IPS-15b (cell line): ENCODE measurements at regions not wholly inside any gene's neighbourhood (a gene's known extent, or its start where the extent isn't known, plus 50 kb on each side); places are given as distances from the start of the nearest gene placed in this dataset.

Experiments
- H3K27me3 ChIP-seq: one replicate; pipeline ENCODE4 v1.6.1; 2013; ENCODE audit warnings: low read length; ENCODE audit not compliant: control insufficient read depth, insufficient read depth
- H3K36me3 ChIP-seq: one replicate; pipeline ENCODE4 v1.6.1; 2013; ENCODE audit warnings: low read length; ENCODE audit not compliant: control insufficient read depth, insufficient read depth
- H3K4me1 ChIP-seq: one replicate; pipeline ENCODE4 v1.6.1; 2013; ENCODE audit warnings: mild to moderate bottlenecking, low read length; ENCODE audit not compliant: control insufficient read depth, insufficient read depth
- H3K4me3 ChIP-seq: one replicate; pipeline ENCODE4 v1.5.1; 2013; ENCODE audit warnings: low read depth, low read length
- H3K9ac ChIP-seq: one replicate; pipeline ENCODE4 v1.6.1; 2013; ENCODE audit warnings: low read depth, mild to moderate bottlenecking, low read length
- H3K9me3 ChIP-seq: one replicate; pipeline ENCODE4 v1.6.1; 2013; ENCODE audit warnings: mild to moderate bottlenecking, low read length; ENCODE audit not compliant: control insufficient read depth, insufficient read depth

DNA sequence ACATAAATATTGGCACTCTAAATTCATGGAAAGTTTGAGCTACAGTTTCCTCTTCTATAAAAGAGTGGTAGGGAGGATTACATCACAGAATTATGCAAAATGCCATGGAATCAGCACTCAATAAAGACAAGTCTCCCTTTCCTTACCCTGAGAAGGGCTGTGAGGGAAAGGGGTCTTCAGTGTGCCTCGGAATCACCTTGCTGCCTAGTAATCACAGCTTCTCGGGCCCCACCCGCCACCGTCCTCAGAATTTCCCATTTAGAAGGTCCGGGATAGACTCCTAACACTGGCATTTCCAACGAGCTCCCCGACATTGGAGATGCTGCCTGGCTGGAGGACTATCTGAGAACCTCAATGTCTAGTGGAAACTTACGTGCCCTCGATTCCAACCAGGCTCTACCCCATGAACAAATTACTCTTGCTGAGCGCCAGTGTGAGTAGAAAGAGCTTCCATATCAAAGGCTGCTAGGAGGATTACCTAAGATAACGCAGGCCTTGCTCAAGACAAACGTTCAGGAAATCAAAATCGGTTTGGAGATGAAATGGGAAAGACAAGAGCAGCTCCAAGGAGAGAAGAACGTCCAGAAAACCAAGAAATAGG, 92.1 kb upstream of the CHD2 start:
- Histone ChIP-seq H3K9me3 (no peaks in the 10 kb centered on the region), H3K9ac (peak overlapping the region; percentile 17), H3K36me3 (no peaks in the 10 kb centered on the region), H3K4me1 (peaks cover 22% of the 10 kb centered on the region), H3K27me3 (no peaks in the 10 kb centered on the region), H3K4me3 (peak overlapping the region; percentile 56)

GRCh38 chr15:92808598-92809063, 91.5 kb upstream of the CHD2 start:
- peak overlapping the region; percentile 56 for H3K4me3 ChIP-seq
- peaks cover 22% of the 10 kb centered on the region for H3K4me1 ChIP-seq
- no peak overlapping the region for H3K9ac ChIP-seq
- H3K9me3 ChIP-seq: no peaks in the 10 kb centered on the region
- no peaks in the 10 kb centered on the region for H3K36me3 ChIP-seq
- no peaks in the 10 kb centered on the region for H3K27me3 ChIP-seq

DNA sequence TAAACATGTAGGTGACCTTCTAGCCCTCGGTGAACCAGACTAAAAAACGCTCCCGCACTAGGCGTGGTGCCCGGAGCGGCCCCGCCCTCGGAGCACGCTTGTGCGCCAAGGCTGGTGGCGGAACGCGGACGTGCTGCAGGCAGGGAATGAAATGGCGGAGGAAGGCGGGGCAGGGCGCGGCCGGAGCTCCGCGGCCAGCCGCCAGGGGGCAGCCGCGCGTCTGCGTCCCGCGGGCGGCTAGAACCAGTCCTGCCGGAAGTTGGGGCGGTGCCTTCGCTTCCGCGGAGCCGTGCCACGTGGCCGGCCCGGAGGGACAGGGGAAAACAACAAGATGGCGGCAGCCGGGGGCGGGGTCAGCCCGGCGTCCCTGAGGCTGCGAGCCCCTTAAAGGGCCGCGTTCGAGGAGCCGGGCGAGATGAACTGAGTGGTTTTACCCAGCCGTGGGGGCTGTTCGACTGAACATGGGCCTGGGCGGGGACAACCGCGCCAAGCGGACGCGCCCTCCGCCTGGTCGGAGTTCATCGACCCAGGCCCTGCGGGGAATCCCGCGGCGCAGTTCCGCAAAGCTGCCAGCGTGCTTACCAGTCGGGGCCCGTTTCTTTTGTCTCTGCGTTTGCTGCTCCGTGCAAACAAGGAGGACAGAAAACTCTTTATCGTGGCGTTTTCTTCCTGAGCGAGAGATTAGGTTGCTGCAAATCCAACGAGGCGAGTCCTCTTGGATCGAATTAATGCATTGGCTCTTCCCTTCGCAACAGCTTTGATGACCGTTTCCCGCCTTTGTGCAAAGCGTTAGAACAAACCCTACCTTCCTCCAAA, 90.9 kb upstream of the CHD2 start:
- H3K4me1 ChIP-seq: peaks cover 22% of the 10 kb centered on the region
- no peaks in the 10 kb centered on the region for H3K27me3 ChIP-seq
- peak overlapping the region; percentile 88 for H3K4me3 ChIP-seq
- peak overlapping the region; percentile 98 for H3K9ac ChIP-seq
- no peaks in the 10 kb centered on the region for H3K36me3 ChIP-seq
- no peaks in the 10 kb centered on the region for H3K9me3 ChIP-seq

DNA sequence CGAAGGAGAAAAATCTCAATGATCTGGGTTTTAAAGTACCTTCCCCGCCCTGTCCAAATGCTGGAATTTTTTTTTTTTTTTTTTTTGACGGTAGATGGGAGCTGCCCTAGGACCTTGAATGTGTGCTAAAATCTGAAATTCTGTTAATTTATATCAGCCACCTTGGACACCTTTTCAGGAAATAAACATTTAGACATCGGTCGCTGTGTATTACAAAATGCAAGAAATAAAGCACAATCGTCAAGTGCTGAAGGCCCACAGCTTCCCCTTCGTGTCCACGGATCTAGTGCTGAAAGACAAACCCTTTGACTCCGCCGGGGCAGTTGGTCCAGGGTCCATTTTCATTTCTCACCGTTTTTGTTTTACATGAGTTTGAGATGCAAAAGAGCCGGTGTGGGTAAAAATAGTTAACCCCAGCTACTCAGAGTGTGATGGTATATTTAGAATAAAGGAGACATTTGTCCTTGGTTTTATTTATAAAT, 90.2 kb upstream of the CHD2 start:
- H3K4me1 ChIP-seq: peaks cover 22% of the 10 kb centered on the region
- H3K27me3 ChIP-seq: no peaks in the 10 kb centered on the region
- peak overlapping the region; percentile 88 for H3K4me3 ChIP-seq
- no peaks in the 10 kb centered on the region for H3K36me3 ChIP-seq
- H3K9ac ChIP-seq: peak overlapping the region; percentile 98
- H3K9me3 ChIP-seq: no peaks in the 10 kb centered on the region

- Histone ChIP-seq H3K4me1 (peaks cover 22% of the 10 kb centered on the region), H3K4me3 (peak overlapping the region; percentile 88), H3K9ac (peak overlapping the region; percentile 98)
These were observed 89.5 kb upstream of the CHD2 start for GRCh38 chr15:92810418-92811138.

GRCh38 chr15:92811148-92811913, 88.8 kb upstream of the CHD2 start:
- H3K27me3 ChIP-seq: no peaks in the 10 kb centered on the region
- H3K9ac ChIP-seq: no peak overlapping the region
- peaks cover 22% of the 10 kb centered on the region for H3K4me1 ChIP-seq
- H3K4me3 ChIP-seq: peak overlapping the region; percentile 88
- no peaks in the 10 kb centered on the region for H3K9me3 ChIP-seq
- no peaks in the 10 kb centered on the region for H3K36me3 ChIP-seq

More at GRCh38 chr15:92810418-92811138, 89.5 kb upstream of the CHD2 start:
- no peaks in the 10 kb centered on the region for H3K36me3 ChIP-seq
- H3K9me3 ChIP-seq: no peaks in the 10 kb centered on the region
- no peaks in the 10 kb centered on the region for H3K27me3 ChIP-seq

GRCh38 chr15:92812271-92812670, 87.9 kb upstream of the CHD2 start:
- Histone ChIP-seq H3K36me3 (no peaks in the 10 kb centered on the region), H3K4me3 (no peak overlapping the region), H3K27me3 (no peaks in the 10 kb centered on the region), H3K9ac (no peak overlapping the region), H3K4me1 (peaks cover 22% of the 10 kb centered on the region), H3K9me3 (no peaks in the 10 kb centered on the region)

- Histone ChIP-seq H3K9me3 (no peaks in the 10 kb centered on the region), H3K27me3 (no peaks in the 10 kb centered on the region), H3K4me1 (peaks cover 18% of the 10 kb centered on the region), H3K36me3 (no peaks in the 10 kb centered on the region), H3K4me3 (no peak overlapping the region), H3K9ac (no peak overlapping the region)
These were observed 86.6 kb upstream of the CHD2 start for GRCh38 chr15:92813485-92813884.

DNA sequence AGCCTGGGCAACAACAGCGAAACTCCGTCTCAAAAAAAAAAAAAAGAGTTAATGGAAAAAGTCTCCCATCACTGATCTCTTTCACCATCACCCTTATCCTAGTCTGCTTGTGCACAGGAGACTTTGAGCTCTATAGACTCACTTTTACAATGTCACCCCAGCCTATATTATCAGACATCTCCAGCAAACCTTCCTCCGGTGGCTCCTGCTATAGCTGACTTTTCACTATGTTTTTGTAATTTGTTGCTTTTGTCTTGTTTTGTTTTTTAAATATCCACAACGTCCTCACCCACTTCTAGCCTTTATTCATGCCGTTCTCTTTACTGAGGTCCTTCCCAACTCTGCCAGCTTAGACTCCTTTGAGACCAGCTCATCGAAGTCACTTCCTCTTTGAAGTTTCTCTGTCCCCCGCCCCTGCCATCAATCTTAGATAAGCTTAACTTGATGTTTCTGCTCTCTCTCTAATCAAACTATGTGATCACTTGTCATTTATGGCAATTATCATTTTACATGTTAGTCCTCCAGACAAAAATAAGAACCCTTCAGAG, 82.7 kb upstream of the CHD2 start:
- H3K4me3 ChIP-seq: no peak overlapping the region
- H3K27me3 ChIP-seq: no peaks in the 10 kb centered on the region
- H3K9me3 ChIP-seq: no peaks in the 10 kb centered on the region
- H3K36me3 ChIP-seq: no peaks in the 10 kb centered on the region
- H3K4me1 ChIP-seq: peaks cover 25% of the 10 kb centered on the region
- no peak overlapping the region for H3K9ac ChIP-seq

DNA sequence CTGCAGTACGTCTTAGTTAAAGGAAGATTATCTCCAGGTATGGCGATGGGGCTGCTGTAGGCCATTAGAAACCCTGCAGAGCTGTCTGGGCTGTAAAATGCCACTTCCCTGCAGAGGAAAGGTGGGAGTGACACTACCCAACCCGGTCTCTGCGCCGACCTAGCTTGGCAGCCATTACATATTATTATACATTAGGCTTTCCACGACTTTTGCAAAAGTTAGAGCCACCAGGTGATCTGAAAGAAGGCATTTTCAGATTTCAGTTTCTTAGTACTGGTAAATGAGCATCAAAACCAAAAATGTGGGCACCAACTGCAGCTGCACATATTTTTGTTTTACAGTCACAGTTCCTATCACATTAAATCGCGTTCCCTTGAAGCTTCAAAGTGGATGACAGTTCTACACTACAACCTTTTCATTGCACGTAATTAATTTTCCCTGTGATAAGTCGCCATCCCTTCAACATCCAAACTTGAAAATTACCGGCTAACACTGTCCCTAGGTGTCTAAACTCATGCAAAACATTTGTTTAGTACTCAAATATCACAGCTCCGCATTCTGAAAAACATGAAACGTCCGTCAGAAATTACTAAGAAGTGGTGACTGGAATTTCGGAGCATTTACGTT, 81.4 kb upstream of the CHD2 start:
- no peaks in the 10 kb centered on the region for H3K27me3 ChIP-seq
- H3K4me1 ChIP-seq: peaks cover 34% of the 10 kb centered on the region
- no peak overlapping the region for H3K9ac ChIP-seq
- no peaks in the 10 kb centered on the region for H3K36me3 ChIP-seq
- no peaks in the 10 kb centered on the region for H3K9me3 ChIP-seq
- H3K4me3 ChIP-seq: peak overlapping the region; percentile 24
